ENCODE measurements at regions not wholly inside any gene's neighbourhood (a gene's known extent, or its start where the extent isn't known, plus 50 kb on each side); places are given as distances from the start of the nearest gene placed in this dataset.

DNA sequence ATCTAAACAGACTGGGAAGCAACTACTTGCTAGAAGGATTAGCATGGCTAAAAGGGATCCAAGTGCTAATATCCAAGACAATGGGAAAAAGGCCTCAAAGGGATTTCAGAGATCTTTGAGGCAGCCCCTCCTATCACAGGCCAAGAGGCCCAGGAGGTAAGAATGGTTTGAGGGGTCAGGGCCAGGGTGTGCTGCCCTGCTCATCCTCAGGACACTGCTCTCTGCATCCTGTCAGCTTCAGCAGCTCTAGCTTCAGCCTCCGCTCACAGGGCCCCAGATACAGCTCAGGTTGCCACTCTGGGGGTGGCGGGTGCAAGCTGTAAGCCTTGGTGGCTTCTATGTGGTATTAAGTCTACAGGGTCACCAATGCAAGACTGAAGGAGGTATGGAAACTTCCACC is 278.7 kb downstream of the PARP8 start:
- TF ChIP-seq CTCF (IDR thresholded peaks at IDR 0.05; ENCODE audit: low read length) (no peak), EZH2 (IDR thresholded peaks at IDR 0.05; ENCODE audit: borderline replicate concordance, low read length) (no peak)
